HG02798 (cell line): ENCODE measurements at regions not wholly inside any gene's neighbourhood (a gene's known extent, or its start where the extent isn't known, plus 50 kb on each side); places are given as distances from the start of the nearest gene placed in this dataset.
"Not testable (repeated sequence)": the region's sequence is repeated elsewhere in the genome, so short reads cannot be mapped to it uniquely, and the experiment has no call there.

Experiments used
- ATAC-seq: cut with Tn5 transposase; IDR thresholded peaks from one replicate; pipeline ENCODE4 v1.9.1; 2021; ENCODE audit warnings: mild to moderate bottlenecking; ENCODE audit not compliant: unreplicated experiment, poor library complexity

- ATAC-seq = no peak
These were observed 397.0 kb upstream of the ISX start for GRCh38 chr22:34669001-34669400.

- ATAC-seq = not testable (repeated sequence)
These were observed 382.9 kb upstream of the ISX start for GRCh38 chr22:34683031-34683430.

DNA sequence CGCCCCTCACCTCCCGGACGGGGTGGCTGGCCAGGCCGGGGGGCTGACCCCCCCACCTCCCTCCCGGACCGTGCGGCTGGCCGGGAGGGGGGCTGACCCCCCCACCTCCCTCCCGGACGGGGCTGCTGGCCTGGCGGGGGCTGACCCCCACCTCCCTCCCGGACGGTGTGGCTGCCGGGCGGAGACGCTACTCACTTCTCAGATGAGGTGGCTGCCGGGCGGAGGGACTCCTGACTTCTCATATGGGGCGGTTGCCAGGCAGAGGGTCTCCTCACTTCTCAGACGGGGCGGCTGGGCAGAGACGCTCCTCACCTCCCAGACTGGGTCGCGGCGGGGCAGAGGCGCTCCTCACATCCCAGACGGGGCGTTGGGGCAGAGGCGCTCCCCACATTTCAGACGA lies 381.7 kb upstream of the ISX start:
- ATAC-seq = not testable (repeated sequence)

DNA sequence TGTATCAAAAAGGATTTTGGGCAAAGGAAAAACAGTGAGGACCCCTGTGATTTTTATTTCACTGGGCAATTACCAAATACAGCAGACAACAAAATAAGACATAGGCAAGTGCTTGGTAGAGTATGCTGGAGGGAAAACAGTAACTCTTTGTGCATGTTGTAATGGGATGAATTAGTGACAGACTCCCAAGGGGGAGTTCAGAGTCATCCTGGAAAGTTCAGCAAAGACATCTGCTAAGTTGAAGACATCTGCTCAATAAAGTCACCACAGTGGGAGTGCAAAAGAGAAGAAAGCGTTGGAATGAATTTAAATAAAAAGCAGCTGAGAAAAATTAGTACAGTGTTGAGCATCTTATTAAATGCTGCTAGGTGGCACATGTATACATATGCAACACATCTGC lies 378.8 kb upstream of the ISX start:
- ATAC-seq = no peak

- no peak for ATAC-seq
These were observed 377.1 kb upstream of the ISX start for GRCh38 chr22:34688825-34689224.

DNA sequence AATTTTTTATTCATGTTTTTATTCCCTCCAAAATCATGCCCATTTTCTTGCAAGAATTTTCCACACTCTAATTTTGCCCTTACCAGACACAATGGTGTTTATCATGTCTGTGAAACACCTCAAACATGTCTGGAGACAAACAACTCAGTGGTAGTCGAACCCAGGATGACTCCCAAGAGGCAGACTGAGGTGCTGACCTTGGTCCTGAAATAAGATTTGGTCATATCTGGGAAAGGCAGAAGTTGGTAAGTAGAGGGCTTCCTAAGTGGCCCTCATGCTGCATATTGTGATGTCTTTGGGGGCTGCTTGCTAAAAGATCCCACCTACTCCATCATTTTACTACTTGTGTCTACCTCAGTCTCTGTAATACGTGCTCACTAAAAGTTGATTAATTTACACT lies 369.4 kb upstream of the ISX start:
- ATAC-seq = no peak

DNA sequence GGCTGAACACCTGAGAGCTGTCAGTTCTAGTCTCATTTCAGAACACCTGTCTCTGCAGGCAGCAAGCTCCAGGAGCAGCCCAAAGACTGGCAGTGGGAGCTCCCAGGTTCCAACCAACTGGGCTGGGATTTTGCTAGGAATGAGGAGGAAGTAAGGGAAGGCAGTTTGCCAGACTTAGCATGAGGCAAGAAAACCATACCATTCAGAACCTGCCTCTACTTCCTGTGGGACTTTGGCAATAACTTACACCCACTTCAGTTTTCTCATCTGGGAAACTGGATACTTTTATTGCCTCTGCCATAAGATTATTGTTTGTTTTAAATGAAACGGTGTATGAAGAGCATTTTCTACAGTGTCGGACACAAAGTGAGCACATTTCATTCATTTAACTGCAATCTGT lies 363.7 kb upstream of the ISX start:
- ATAC-seq = no peak

GRCh38 chr22:34709641-34710040 lies 356.3 kb upstream of the ISX start:
- no peak for ATAC-seq

GRCh38 chr22:34722901-34723300 lies 343.1 kb upstream of the ISX start:
- ATAC-seq = no peak

- ATAC-seq = no peak
These were observed 329.9 kb upstream of the ISX start for GRCh38 chr22:34736081-34736480.

GRCh38 chr22:34738661-34739400 lies 327.1 kb upstream of the ISX start:
- ATAC-seq = no peak

- ATAC-seq = no peak
These were observed 322.7 kb upstream of the ISX start for GRCh38 chr22:34743110-34743751.

- ATAC-seq = no peak
These were observed 305.5 kb upstream of the ISX start for GRCh38 chr22:34760276-34761008.

DNA sequence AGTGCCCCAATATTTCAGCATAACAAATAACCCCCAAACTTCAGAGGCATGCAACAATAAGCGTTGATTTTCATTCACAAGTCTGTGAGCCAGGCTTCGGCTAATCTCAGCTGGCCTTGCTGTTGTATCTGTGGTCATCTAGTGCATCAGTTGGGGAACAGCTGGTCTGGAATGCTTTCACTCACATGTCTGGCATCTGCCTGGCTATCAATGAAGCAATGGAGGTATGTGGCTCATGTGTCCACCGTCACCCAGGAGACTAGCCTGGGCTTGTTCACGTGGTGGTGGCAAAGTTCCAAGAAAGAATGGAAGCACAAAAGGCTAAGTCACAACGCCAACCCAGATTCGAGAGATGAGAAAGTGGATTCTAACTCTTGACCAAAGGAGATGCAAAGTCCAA lies 304.8 kb upstream of the ISX start:
- no peak for ATAC-seq

DNA sequence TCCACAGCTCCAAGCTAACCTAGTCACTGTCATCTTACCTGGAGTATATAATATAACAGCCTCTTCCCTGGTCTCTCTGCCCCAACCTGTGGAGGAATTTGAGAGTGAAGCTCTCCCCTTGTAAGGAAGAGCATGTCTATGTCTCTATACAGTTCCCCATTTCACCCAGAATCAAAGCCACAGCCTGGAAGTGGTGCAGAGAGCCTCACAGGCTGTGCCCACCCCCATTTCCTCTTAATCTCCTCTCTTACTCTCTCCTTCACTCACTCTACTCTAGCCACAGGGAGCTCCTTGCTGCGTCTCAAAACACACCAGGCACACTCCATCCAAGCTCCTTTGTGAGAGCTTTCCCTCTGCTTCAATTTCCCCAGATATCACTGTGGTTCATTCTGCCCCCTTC lies 302.5 kb upstream of the ISX start:
- ATAC-seq = no peak

DNA sequence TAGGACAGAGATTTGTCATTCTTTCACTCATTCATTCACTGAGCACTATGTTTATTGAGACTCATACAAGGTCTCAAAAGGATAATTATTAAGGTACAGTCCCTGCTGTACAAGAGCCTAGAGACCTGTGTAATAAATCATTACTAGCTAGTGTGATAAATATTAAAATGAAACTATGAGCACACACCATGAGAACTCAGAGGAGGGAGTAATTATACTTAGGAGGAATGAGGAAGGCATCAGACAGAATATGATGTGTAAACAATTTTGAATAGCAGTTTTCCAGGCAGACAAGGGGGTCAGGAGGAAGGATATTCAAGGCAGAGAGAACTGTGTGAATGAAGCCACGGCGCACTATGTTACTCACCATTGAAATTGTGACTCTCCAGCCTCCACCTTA lies 300.8 kb upstream of the ISX start:
- no peak for ATAC-seq

DNA sequence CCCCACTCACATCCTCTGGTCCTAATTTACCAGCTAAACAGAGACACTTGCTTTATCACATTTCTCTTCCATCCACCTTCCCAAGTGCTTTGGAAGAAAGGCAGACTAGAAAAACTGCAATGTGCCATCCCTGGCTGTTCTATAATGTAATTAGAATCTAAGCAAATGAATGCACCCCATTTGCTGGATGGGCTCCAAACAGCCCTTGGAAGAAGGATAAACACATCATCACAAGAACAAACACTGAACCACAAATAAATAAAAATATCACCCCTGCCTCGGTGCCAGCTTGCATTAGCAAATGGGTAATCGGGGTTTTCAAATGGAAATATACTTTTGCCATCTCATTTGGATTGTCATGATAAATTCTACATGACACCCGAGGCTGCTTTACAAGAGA lies 296.6 kb upstream of the ISX start:
- no peak for ATAC-seq

- no peak for ATAC-seq
These were observed 289.1 kb upstream of the ISX start for GRCh38 chr22:34776817-34777216.

GRCh38 chr22:34781681-34782080 lies 284.3 kb upstream of the ISX start:
- no peak for ATAC-seq

GRCh38 chr22:34783436-34783835 lies 282.5 kb upstream of the ISX start:
- ATAC-seq = no peak

GRCh38 chr22:34784056-34784455 lies 281.9 kb upstream of the ISX start:
- ATAC-seq = no peak

- no peak for ATAC-seq
These were observed 268.1 kb upstream of the ISX start for GRCh38 chr22:34797826-34798225.
